Activated CD8-positive, alpha-beta memory T cell treated with anti-CD3 and anti-CD28 coated beads, Interleukin-2, amount 50 U/mL, for 24 hours (primary cell): ENCODE measurements at regions not wholly inside any gene's neighbourhood (a gene's known extent, or its start where the extent isn't known, plus 50 kb on each side); places are given as distances from the start of the nearest gene placed in this dataset.

ENCODE experiments used
- DNase-seq: peaks from one replicate; pipeline ENCODE4 v3.0.0-alpha.2; 2020; ENCODE audit errors: extremely low read depth

DNA sequence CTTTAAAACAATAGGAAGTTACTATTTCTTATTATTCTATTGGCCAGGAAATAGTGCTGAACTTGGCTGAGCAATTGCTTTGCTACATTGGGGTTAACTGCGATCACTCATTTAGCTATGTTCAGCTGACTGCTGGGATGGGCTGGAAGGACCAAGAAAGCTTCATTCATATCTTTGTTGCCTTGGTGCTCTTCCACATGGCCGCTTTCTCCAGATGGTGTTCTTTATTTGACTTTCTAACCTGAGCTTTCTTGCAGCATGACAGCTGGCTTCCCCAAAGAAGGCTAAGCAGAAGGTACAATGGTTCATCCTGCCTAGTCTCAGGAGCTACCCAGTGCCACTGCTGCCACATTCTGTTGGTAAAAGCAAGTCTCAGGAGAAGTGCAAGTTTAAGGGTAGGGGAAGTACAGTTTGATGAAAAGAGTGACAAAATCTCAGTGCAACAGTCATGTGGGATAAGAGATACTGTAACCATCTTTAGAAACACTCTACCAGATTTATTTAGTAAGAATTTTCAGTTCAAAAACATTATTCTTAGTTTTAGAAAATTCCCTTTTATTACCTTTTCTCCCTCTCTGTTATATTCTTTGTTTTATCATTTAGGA lies 180.6 kb upstream of the RBMS1 start:
- no peak for DNase-seq

- DNase-seq = no peak
Measured at GRCh38 chr2:160679686-160680085, 186.1 kb upstream of the RBMS1 start.

DNA sequence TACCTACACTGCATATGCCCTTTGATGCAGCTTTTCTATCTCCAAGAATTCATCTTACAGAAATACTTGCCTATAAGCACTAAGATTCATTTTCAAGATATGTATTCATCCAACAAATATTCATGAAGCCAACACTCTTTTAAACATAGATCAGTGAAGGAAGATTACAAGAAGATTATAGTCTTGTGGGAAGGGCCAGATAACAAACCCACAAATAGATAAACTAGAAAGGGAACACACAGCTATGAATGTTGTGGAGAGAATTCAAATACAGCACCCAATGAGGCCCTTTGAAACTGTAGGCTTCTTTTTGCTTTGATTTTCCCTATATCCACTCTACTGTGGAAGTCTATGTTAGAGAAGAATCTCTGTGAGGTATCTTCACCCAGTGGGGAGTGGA lies 186.7 kb upstream of the RBMS1 start:
- no peak for DNase-seq

DNA sequence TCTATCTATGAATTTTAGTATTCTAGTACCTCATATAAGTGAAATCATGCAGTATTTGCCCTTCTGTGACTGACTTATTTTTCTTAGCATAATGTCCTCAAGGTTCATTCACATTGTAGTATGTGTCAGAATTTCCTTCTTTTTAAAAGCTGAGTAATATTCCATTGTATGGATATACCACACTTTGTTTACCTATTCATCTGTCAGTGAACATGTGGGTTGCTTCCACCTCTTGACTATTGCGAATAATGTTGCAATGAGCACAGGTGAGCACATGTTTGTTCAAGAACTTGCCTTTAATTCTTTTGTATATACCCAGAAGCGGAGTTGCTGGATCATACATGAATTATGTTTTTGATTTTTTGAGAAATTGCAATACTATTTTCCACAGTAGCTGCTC lies 187.4 kb upstream of the RBMS1 start:
- no peak for DNase-seq

GRCh38 chr2:160683206-160683605 lies 189.6 kb upstream of the RBMS1 start:
- no peak for DNase-seq

DNA sequence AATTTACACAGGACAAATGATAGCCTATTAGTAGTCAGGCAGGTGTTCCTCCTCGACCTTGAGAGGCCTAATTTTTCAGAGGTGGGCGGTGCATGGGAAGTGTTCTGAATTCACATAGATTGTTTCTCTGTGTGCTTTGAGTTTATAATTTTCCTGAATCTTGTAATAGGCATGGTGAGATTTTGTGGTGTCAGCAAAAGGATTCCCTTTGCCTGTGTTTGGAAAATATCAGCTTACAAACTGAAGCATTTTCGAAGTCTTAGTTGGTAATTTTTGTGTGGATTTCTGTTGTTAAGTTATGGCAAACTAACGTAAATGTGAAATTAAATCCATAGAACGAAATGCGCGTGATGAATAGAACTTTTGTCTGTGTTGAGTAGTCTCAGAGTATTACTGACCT lies 194.0 kb upstream of the RBMS1 start:
- DNase-seq = no peak

DNA sequence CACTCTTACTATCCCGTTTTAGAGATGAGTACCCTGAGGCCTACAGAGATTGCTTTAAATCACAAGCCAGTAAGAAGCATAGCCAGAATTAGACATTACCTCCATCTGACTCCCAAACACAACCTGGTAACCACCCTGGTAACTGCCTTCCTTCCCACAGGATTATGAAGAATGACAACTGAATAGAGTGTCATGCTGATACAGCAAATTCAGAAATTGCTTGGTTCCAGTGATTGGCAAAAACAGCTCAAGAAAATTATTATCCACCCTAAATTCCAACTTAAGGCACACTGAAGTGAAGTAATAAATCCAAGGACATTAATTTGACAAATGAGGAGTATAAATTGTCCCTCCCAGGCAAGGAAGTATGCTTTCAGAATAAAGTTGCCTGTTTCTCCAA lies 195.8 kb upstream of the RBMS1 start:
- no peak for DNase-seq

- DNase-seq = no peak
Measured at GRCh38 chr2:160694221-160694620, 200.6 kb upstream of the RBMS1 start.

- DNase-seq = no peak
Measured at GRCh38 chr2:160694631-160695030, 201.0 kb upstream of the RBMS1 start.

GRCh38 chr2:160695402-160696086 lies 201.9 kb upstream of the RBMS1 start:
- no peak for DNase-seq

DNA sequence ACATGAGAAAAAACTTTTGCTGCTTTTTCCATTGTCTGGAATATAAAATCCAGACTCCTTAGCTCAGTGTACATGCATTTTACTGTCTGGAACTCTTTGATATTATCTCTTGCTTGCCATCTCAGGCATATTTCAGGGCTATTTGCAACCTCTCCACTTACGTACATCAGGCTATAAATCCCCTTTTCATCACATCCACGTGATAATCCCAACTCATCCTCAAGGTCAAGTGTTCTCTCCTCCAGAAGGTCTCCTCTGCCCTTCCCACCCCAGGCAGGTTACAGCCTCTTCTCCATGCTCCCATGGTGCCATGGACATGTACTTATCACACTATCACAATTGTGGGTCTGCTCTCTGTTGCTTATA lies 202.5 kb upstream of the RBMS1 start:
- DNase-seq = no peak

GRCh38 chr2:160697817-160698216 lies 204.2 kb upstream of the RBMS1 start:
- no peak for DNase-seq

DNA sequence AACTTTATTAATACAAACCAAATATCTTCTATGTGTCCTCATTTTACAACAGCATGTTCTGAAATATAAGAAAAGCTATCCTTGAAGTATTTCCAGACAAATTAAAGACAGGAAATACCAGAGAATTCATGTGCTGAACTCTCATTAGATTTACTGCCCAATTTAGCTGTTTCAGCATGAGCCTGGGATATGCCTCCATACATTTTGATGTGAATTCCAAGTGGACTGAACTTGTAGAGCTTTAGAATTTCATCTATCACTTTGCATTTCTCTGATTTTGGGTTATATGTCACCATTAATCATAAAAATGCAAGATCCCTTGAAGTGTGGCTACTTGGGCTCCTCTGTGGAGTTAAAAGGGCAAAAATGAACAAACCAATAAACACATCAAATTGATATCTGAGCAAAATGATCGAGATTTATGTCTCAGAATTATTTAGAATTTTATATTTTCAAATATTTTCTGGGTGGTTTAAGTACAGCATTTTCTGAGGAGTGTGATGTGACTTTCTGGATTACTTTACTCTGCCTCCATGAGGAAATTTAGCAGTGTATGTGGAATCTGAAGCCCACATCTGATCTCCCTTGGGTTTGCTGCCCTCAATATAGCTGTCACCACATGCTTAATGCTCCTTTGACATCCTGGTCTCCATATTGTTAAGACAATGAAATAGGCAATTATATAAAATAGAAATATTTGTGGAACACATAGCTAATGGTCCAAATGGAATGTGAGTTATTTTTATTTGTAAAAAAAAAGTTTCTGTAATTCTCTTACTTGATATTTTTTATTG lies 206.6 kb upstream of the RBMS1 start:
- no peak for DNase-seq

DNA sequence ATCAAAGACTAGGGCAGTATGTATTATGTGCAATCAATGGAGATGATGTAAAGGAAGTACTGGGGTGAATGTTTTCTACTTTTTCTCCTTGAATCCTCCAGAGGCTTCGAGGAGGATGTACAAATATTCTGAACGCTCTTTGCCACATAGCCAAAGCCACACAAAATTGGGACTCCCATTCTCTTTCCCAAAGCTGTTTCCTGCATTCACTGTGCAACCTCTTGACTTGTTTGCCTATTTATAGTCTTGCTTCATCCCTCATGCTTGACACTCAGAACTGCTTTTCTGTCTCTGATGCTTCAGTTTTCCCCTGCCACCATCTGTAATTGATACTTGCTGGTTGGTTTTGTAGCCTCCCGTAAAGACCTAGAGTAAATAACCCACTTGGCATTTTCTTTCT lies 208.2 kb upstream of the RBMS1 start:
- DNase-seq = no peak

DNA sequence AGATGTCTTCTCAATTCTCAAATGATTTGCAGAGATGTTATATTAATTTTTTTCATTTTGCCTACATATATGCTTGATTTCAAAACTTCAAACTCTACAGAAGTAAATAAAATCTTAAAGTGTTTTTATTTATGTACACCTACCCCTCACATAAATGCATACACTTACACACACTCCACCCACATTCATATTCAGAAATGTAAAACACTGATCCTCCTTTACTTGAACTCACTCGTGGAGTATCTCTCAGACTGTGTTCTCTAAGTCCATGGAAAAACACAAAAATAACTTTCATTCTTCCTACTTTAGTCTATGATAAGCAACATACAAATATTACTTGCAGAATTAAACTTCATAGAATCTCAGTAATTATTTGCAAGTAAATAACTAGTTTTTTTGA lies 209.1 kb upstream of the RBMS1 start:
- DNase-seq = no peak

GRCh38 chr2:160703648-160704585 lies 210.3 kb upstream of the RBMS1 start:
- DNase-seq = no peak

DNA sequence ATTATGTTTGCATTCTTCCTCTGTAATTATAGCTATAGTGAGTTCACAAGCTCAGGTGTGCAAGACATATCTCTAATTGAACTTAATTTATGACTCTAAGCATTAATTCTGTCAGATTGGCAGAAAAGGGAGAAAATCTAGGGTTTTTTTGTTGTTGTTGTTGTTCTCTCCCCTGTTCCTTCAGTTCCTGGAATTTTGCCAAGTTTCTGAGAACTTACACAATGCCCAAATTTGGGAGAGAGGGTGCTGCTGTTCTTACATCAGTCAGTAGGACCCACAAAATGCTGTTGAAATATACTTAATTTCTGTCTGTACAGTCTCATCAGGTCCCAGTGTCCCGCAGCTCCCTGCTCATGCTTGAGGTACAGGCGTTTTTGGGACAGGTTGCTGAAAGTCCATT lies 221.8 kb upstream of the RBMS1 start:
- DNase-seq = no peak

- DNase-seq = no peak
Measured at GRCh38 chr2:160719116-160719515, 225.5 kb upstream of the RBMS1 start.

DNA sequence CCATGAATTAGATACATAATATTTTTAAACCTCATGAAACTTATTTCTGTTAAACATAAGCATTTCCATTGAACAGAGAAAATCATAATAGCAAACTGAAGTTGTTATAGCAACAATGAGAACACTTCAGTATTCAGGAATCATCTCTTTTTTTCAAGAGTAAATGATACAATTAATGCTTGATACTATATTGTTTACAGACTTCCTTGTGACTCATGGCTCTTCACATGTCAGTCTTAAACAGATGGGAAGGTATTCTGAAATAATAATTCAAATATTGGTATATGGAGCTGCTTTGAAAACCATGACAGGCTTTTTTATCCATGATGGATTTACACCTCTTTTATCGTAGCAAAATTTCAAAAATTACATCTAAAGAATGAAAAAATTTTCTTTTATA lies 226.5 kb upstream of the RBMS1 start:
- DNase-seq = no peak

DNA sequence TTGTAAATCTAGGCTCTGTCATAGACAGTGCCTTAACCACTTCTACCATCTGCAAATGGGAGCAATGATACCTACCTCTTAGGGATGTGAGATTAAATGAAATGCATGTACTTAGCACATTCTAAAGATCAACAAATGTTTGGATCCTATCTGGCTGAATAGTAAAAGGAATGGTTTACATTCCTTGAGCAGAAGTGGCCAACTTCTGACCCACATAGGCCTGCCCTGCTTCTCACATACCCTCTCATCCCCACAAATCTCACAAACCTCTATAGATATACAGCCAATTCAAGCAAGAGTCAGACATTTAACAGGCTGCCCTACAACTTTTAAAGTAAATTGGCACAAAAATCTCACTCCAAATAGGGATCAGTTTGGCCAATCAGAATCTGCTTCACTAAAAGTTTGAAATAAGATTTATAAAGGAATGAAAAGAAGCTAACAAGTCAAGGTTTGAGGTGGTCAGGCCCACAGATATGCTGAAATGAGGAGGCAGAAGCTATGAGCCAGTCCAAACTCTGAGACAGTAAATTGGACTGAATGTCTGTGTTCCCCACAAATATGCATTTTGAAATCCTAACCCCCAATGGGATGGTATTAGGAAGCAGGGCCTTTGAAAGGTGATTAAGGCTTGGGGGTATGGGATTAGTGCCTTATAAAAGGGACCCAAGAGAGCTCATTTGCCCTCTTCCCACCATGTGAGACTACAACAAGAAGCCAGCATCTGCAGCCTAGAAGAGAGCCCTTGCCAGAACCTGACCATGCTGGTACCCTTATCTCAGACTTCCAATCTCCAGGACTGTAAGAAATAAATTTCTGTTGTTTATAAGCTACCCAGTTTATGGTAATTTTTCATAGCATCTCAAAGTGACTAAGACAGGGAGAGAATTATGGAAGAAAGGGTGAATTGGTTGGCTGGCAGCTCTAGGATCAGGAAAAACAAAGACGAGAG lies 227.8 kb upstream of the RBMS1 start:
- DNase-seq = no peak

DNA sequence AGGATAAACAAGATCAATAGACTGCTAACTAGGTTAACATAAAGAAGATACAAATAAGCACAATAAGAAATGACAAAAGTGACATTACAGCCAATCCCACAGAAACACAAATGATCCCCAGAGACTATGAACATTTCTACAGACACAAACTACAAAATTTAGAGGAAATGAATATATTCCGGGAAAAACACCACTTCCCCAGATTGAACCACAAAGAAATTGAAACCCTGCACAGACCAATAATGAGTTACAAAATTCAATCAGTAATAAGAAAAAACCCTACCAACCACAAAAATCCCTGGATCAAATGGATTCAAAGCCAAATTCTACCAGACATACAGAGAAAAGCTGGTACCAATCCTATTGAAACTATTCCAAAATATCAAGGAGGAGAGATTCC lies 232.4 kb upstream of the RBMS1 start:
- no peak for DNase-seq
